Fibroblast of skin of left biceps (primary cell): ENCODE measurements at regions not wholly inside any gene's neighbourhood (a gene's known extent, or its start where the extent isn't known, plus 50 kb on each side); places are given as distances from the start of the nearest gene placed in this dataset.

ENCODE experiments used
- DNase-seq, 2 experiments: peaks; one replicate each; pipeline ENCODE4 v3.0.0-alpha.2; 2013; ENCODE audit warnings: low read depth in 2 of 2

- no peak for DNase-seq
These were observed 508.8 kb upstream of the CELF4 start for GRCh38 chr18:38074298-38074876.

- no peak for DNase-seq
These were observed 502.2 kb upstream of the CELF4 start for GRCh38 chr18:38067821-38068220.

GRCh38 chr18:38067086-38067485 is 501.5 kb upstream of the CELF4 start:
- DNase-seq, result no peak

GRCh38 chr18:38052879-38053590 is 487.4 kb upstream of the CELF4 start:
- DNase-seq, result no peak

DNA sequence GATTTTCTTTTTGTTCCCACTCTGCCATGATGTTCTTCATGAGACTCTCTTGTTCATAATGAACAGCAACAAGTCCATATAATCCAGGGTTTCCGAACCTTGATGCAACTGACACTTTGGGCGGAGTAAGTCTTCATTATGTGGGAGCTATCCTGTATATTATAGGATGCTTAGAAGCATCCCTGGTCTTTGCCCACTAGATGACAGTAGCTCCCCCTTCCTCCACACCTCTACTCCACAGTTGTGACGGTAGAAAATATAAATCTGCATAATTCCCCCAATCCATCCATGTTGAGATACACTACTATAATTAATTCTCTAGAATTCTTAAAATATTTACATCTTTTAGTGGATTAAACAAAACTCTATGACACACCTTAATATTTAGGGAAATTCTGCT is 482.2 kb upstream of the CELF4 start:
- no peak for DNase-seq

DNA sequence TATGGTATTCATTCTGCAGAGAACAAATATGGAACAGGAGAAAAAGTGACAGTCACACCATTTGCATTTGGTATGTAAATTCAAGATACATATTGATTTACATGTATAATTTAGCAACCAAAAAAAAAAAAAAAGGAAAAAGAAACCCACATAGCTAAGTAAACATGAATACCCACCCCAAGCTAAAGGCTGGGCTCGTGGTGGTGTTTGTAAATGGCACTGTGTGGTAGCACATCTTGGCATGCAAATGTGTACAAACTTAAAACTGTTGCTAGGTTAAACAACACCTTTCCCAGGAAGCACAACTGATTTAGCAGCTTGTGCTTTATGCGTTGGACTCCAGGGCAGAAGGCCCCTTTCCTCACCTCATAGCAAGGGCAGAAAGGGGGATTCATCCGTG is 481.1 kb upstream of the CELF4 start:
- DNase-seq, result no peak

DNA sequence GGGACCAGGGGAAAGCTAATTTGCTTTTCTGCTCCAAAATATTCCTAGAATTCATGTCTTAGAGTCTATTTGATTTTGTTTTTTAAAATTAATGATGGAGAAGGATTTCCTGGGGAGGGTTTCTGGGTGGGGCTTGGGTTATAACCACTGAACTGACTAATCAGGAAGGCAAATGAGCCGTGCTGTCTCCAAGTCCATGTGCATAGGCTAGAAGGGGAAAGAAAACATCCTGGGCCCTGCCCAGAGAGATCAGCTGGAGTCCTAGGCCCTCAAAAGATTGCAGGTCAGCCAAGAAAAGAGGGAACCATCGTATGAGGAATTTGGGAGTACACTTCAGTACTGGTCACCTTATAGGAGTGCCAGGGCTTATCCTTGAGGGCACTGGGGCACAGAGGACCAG is 480.2 kb upstream of the CELF4 start:
- no peak for DNase-seq

- DNase-seq, result no peak
These were observed 476.8 kb upstream of the CELF4 start for GRCh38 chr18:38042211-38042890.

- DNase-seq, result no peak
These were observed 472.6 kb upstream of the CELF4 start for GRCh38 chr18:38038242-38038641.

GRCh38 chr18:38035193-38035592 is 469.6 kb upstream of the CELF4 start:
- DNase-seq, result no peak

DNA sequence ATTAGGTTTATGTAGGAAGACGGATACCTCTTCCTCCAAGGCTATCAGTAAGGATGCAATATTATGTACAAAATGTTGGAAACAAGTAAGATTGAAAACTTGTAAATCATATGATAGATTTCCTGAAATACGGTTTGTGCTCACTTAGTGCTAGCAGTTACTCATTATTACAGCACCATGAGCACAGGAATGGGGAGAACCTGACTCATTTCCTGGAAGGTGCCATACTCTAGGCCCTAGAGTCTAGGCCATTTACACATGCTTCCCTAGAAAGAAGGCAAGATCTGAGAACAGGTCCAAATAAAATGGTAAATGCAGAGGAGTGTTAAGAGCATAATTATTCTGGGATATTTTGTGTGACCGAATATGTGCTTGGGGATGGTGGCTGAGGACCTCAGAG is 467.7 kb upstream of the CELF4 start:
- no peak for DNase-seq

GRCh38 chr18:38032516-38032915 is 466.9 kb upstream of the CELF4 start:
- no peak for DNase-seq

DNA sequence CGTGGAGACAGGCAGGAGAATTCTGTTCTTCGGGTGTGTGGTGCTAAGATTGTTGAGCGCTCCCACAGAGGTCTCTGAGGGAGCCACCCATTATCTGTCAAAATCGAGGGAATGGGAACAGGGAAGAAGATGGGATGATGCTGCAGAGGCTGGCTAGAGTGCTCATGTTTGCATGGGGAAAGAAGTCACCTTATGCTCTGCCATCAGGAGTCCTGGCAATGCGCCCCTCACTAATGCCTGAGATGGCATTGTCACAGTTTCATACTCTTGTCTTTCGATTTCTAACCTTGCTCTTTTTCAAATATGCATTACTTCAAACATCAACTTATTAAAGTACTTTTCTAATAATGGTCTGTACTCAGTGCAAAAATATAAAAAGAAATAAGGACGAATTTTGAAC is 463.3 kb upstream of the CELF4 start:
- no peak for DNase-seq

GRCh38 chr18:38025433-38026038 is 459.9 kb upstream of the CELF4 start:
- DNase-seq, result no peak

DNA sequence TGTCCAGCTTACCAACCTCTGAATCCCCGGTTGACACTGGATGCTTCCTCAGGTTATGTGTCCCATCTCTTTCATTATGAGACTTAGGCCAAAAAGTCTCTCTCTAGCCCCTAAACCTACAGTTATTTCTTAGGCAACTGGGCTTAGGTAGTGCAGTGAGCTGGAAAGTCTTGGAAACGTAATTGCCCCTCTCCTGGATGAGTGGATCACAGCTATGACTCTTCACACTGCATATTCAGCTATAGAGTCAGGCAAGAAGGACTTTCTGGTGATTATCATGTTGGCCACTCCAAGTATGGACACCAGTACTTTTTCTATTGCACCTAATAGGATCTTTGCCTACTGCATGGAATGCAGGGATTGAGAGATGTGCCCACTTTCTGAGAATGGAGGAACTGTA is 458.3 kb upstream of the CELF4 start:
- no peak for DNase-seq

DNA sequence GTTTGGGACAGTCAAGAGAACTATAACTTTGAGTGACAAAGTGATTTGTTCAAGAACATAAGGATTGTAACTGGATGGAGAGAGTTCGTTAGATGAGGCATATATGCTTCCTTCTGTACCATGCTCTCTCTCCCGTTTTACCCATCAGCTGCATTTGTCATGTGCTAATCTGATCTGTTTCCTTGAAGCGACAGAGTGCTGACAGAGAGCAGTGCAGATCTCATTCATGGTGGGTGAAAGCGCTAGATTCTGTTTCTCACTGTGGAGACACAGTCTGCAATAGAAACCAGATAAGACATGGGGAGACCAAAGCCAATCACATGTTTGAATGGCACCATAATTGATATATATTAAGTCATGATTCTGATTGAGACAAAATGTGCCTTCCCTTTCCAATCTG is 456.6 kb upstream of the CELF4 start:
- DNase-seq, result no peak

GRCh38 chr18:38019292-38019691 is 453.7 kb upstream of the CELF4 start:
- no peak for DNase-seq

DNA sequence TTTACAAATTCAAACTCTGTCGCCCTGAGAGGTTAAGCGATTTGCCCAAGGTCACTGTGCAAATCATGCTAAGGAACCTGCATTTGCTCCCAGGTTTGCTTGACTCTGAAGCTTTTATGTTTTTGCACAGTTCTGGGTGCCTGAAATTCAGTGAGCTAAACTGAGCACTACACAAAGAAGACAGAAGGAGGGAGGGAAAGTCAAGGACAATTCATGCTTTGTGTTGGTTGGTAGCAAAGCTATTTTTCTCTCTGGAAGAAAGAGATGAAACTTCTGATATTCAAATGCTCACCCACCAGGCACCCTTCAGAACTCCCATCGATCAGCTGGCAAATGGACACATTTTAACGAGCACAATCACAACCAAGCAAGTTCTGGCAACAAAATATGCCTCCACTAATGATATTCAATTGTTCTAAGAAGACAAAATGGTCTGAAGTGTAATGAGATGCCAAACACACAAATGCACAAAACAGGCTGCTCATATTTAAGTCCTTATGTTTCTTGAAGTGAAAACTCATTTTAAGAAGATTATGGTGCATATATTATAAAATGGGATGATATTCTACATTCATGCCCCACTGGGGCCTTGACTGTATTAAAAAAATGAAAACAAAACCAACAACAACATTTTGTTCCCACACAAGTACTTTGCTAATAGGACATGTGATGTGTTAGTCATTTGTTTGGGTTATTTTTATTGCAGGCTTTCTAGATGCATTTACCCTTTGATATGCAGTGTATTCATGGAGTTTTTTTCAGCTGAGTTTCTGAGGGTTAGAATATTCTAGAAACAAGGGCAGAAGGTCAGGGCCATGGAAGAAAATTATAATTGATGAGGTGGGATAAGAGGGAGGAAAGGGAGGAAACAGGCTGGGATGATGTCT is 445.6 kb upstream of the CELF4 start:
- DNase-seq, result no peak

GRCh38 chr18:38010037-38010436 is 444.4 kb upstream of the CELF4 start:
- no peak for DNase-seq

GRCh38 chr18:38009320-38009719 is 443.7 kb upstream of the CELF4 start:
- DNase-seq, result no peak

- no peak for DNase-seq
These were observed 442.2 kb upstream of the CELF4 start for GRCh38 chr18:38007676-38008330.
